Peyer's patch (tissue), 4 donors: ENCODE measurements at regions not wholly inside any gene's neighbourhood (a gene's known extent, or its start where the extent isn't known, plus 50 kb on each side); places are given as distances from the start of the nearest gene placed in this dataset.

Source experiments
- DNase-seq, 3 donors: peaks; one replicate each; pipeline ENCODE4 v3.0.0-alpha.2; 2017 to 2019
- H3K27ac ChIP-seq, 4 donors: fragments of 200-600 bp; sonication (generic); one replicate each; pipeline ENCODE4 v1.5.1; 2016 to 2019
- H3K27me3 ChIP-seq, 2 donors: fragments of 200-600 bp; sonication (generic); one replicate each; pipeline ENCODE4 v1.5.1; 2019
- H3K36me3 ChIP-seq, 3 donors: fragments of 200-600 bp; sonication (generic); one replicate each; pipeline ENCODE4 v1.5.1; 2016 to 2019
- H3K4me1 ChIP-seq, 4 donors: fragments of 200-600 bp; sonication (generic); one replicate each; pipeline ENCODE4 v1.5.1; 2016 to 2019
- H3K4me3 ChIP-seq, 4 donors: fragments of 200-600 bp; sonication (generic); 1 replicate in 3 of 4; 2 replicates in 1 of 4; pipeline ENCODE4 v1.5.1; 2016 to 2019; ENCODE audit warnings: mild to moderate bottlenecking in 1 of 4
- H3K9me3 ChIP-seq, 4 donors: fragments of 200-600 bp; sonication (generic); one replicate each; pipeline ENCODE4 v1.5.1; 2016 to 2019; ENCODE audit warnings: mild to moderate bottlenecking in 1 of 4
- POLR2A ChIP-seq, 2 donors: fragments of 450-650 bp; IDR thresholded peaks; one replicate each; pipeline ENCODE4 v1.5.1; 2017; ENCODE audit warnings: antibody characterized with exemption in 2 of 2, mild to moderate bottlenecking in 2 of 2, moderate library complexity in 2 of 2
- TF ChIP-seq, protein P1 (sequence below), 6 experiments: fragments of 450-650 bp in 4 of 6; fragments of 200-600 bp in 2 of 6; sonication (generic) in 1 of 6; IDR thresholded peaks; one replicate each; pipeline ENCODE4 v1.5.1; 2017 to 2019; ENCODE audit warnings: antibody characterized with exemption in 6 of 6, mild to moderate bottlenecking in 3 of 6, moderate library complexity in 1 of 6

DNA sequence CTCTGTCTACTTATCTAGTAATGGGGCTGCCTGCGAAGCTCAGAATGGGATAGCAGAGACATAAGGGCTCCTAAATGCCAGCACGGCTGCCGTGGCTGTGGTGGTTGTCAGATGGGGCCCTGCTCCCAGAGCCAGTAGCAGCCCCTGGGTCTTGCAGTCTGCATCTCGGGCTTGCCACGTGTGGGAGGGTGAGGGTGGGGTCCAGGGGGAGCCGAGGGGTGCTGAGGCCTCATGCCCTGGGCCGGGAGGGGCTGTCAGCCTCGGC lies 88.8 kb upstream of the GSE1 start:
- TF ChIP-seq POLR2A (IDR thresholded peaks at IDR 0.05) = no peak
- TF ChIP-seq, protein P1, sequence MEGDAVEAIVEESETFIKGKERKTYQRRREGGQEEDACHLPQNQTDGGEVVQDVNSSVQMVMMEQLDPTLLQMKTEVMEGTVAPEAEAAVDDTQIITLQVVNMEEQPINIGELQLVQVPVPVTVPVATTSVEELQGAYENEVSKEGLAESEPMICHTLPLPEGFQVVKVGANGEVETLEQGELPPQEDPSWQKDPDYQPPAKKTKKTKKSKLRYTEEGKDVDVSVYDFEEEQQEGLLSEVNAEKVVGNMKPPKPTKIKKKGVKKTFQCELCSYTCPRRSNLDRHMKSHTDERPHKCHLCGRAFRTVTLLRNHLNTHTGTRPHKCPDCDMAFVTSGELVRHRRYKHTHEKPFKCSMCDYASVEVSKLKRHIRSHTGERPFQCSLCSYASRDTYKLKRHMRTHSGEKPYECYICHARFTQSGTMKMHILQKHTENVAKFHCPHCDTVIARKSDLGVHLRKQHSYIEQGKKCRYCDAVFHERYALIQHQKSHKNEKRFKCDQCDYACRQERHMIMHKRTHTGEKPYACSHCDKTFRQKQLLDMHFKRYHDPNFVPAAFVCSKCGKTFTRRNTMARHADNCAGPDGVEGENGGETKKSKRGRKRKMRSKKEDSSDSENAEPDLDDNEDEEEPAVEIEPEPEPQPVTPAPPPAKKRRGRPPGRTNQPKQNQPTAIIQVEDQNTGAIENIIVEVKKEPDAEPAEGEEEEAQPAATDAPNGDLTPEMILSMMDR (IDR thresholded peaks at IDR 0.05) = no peak
- H3K4me3 ChIP-seq = no peak overlapping the region
- H3K36me3 ChIP-seq = no peaks in the 10 kb centered on the region
- H3K4me1 ChIP-seq = peaks cover 0 to 20% (median 0%) of the 10 kb centered on the region in 4 donors
- no peak for DNase-seq
- peak overlapping the region in 1 of 4 donors; percentile 62 for H3K27ac ChIP-seq
- no peaks in the 10 kb centered on the region for H3K27me3 ChIP-seq
- no peaks in the 10 kb centered on the region for H3K9me3 ChIP-seq

GRCh38 chr16:85524630-85525419 lies 88.3 kb upstream of the GSE1 start:
- H3K4me1 ChIP-seq = peaks cover 0 to 20% (median 0%) of the 10 kb centered on the region in 4 donors
- no peak overlapping the region for H3K27ac ChIP-seq

GRCh38 chr16:85525420-85526184 lies 87.5 kb upstream of the GSE1 start:
- H3K4me1 ChIP-seq = peaks cover 0 to 20% (median 0%) of the 10 kb centered on the region in 4 donors
- no peak overlapping the region for H3K4me3 ChIP-seq
- no peaks in the 10 kb centered on the region for H3K36me3 ChIP-seq
- no peak overlapping the region for H3K27ac ChIP-seq
- TF ChIP-seq POLR2A (IDR thresholded peaks at IDR 0.05) = no peak
- TF ChIP-seq, protein P1 (IDR thresholded peaks at IDR 0.05) = no peak
- H3K27me3 ChIP-seq = no peaks in the 10 kb centered on the region
- H3K9me3 ChIP-seq = no peaks in the 10 kb centered on the region
- no peak for DNase-seq

More at GRCh38 chr16:85524630-85525419, 88.3 kb upstream of the GSE1 start:
- DNase-seq = peak in 1 of 3 donors; percentile 56
- Histone ChIP-seq H3K4me3 (no peak overlapping the region), H3K36me3 (no peaks in the 10 kb centered on the region), H3K9me3 (no peaks in the 10 kb centered on the region), H3K27me3 (no peaks in the 10 kb centered on the region)
- TF ChIP-seq POLR2A (IDR thresholded peaks at IDR 0.05) = no peak
- TF ChIP-seq, protein P1 (IDR thresholded peaks at IDR 0.05) = no peak

GRCh38 chr16:85526185-85526974 lies 86.7 kb upstream of the GSE1 start:
- Histone ChIP-seq H3K9me3 (no peaks in the 10 kb centered on the region), H3K27me3 (no peaks in the 10 kb centered on the region), H3K27ac (no peak overlapping the region), H3K4me1 (peaks cover 0 to 16% (median 0%) of the 10 kb centered on the region in 4 donors), H3K36me3 (no peaks in the 10 kb centered on the region), H3K4me3 (no peak overlapping the region)
- no peak for DNase-seq
- TF ChIP-seq, protein P1 (IDR thresholded peaks at IDR 0.05) = no peak
- TF ChIP-seq POLR2A (IDR thresholded peaks at IDR 0.05) = no peak

- Histone ChIP-seq H3K27ac (no peak overlapping the region), H3K27me3 (no peaks in the 10 kb centered on the region), H3K4me1 (peaks cover 0 to 16% (median 0%) of the 10 kb centered on the region in 4 donors), H3K9me3 (no peaks in the 10 kb centered on the region), H3K4me3 (no peak overlapping the region), H3K36me3 (no peaks in the 10 kb centered on the region)
- no peak for DNase-seq
- no peak for TF ChIP-seq POLR2A (IDR thresholded peaks at IDR 0.05)
- TF ChIP-seq, protein P1 (IDR thresholded peaks at IDR 0.05) = no peak
These were observed 85.9 kb upstream of the GSE1 start for GRCh38 chr16:85527042-85527766.
